Tibial nerve (tissue), 4 donors: ENCODE measurements at regions not wholly inside any gene's neighbourhood (a gene's known extent, or its start where the extent isn't known, plus 50 kb on each side); places are given as distances from the start of the nearest gene placed in this dataset.

Source experiments
- DNase-seq, 2 donors: peaks; one replicate each; pipeline ENCODE4 v3.0.0-alpha.2; 2019; ENCODE audit warnings: low spot score in 2 of 2
- H3K27ac ChIP-seq, 4 donors: fragments of 200-600 bp; sonication (generic) in 3 of 4; one replicate each; pipeline ENCODE4 v1.5.1; 2017 to 2019; ENCODE audit warnings: mild to moderate bottlenecking in 1 of 4
- H3K27me3 ChIP-seq, 2 donors: fragments of 200-600 bp; sonication (generic) in 1 of 2; one replicate each; pipeline versions ENCODE4 v1.5.1 to v1.6.0; 2017 to 2019
- H3K36me3 ChIP-seq, 3 donors: fragments of 200-600 bp; sonication (generic); one replicate each; pipeline ENCODE4 v1.5.1; 2018 to 2019
- H3K4me1 ChIP-seq, 4 donors: fragments of 200-600 bp; sonication (generic) in 3 of 4; one replicate each; pipeline ENCODE4 v1.5.1; 2017 to 2019
- H3K4me3 ChIP-seq, 4 donors: fragments of 200-600 bp; sonication (generic) in 3 of 4; one replicate each; pipeline ENCODE4 v1.5.1; 2017 to 2019; ENCODE audit warnings: mild to moderate bottlenecking in 1 of 4, moderate library complexity in 1 of 4
- H3K9me3 ChIP-seq, 4 donors: fragments of 200-600 bp; sonication (generic) in 3 of 4; one replicate each; pipeline ENCODE4 v1.5.1; 2017 to 2019
- CTCF ChIP-seq, 5 experiments: fragments of 200-600 bp in 3 of 5; fragments of 450-650 bp in 2 of 5; sonication (generic) in 3 of 5; IDR thresholded peaks; one replicate each; pipeline ENCODE4 v1.5.1; 2016 to 2019; ENCODE audit warnings: antibody characterized with exemption in 5 of 5, mild to moderate bottlenecking in 3 of 5, moderate library complexity in 2 of 5
- EP300 ChIP-seq, 2 donors: sonication (generic); formaldehyde crosslinking; IDR thresholded peaks; one replicate each; pipeline ENCODE4 v1.6.1; 2017; ENCODE audit warnings: antibody characterized with exemption in 2 of 2, mild to moderate bottlenecking in 1 of 2
- POLR2A ChIP-seq, 2 donors: fragments of 450-650 bp; IDR thresholded peaks; one replicate each; pipeline ENCODE4 v1.6.1; 2017; ENCODE audit warnings: antibody characterized with exemption in 2 of 2, mild to moderate bottlenecking in 2 of 2, moderate library complexity in 2 of 2
- WGBS, 2 donors: methylation state at CpG; one replicate each; pipeline ENCODE4 v1.1.5; 2018; 5-methylcytosine and 5-hydroxymethylcytosine counted together

DNA sequence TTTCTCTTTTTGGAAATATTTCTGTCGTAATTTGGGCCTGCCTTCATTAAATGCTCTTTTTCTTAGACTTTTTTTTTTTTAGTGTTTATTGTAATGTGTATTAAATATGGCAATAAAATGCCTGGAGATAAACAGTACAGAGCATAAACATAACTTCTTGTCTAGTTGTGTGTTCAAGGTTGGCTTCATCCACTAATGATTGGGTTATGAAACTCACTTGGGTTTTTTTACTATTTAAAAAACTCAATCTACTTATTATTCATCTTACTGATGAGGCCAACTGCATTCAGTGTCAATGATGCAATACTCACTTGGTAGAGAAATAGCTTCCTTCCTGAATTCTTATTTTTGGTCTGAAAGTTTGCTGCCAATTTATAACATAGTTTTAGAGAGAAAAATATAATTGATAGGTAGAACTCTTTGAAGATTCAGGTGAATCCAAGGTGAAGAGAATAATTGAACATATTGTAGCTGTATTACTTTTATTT lies 144.2 kb upstream of the NABP1 start:
- TF ChIP-seq EP300 (IDR thresholded peaks at IDR 0.05) (no peak), POLR2A (IDR thresholded peaks at IDR 0.05) (no peak), CTCF (IDR thresholded peaks at IDR 0.05) (no peak)
- no peaks in the 10 kb centered on the region for H3K9me3 ChIP-seq
- WGBS, 2 donors = 71 to 77% methylated on average over 1 of the region's 1 CpG
- H3K27me3 ChIP-seq = no peaks in the 10 kb centered on the region
- H3K27ac ChIP-seq = no peak overlapping the region
- no peaks in the 10 kb centered on the region for H3K36me3 ChIP-seq
- no peak overlapping the region for H3K4me3 ChIP-seq
- no peaks in the 10 kb centered on the region for H3K4me1 ChIP-seq
- no peak for DNase-seq

- Histone ChIP-seq H3K9me3 (no peaks in the 10 kb centered on the region), H3K27me3 (no peaks in the 10 kb centered on the region)
- 90 to 92% methylated on average over 4 of the region's 4 CpGs for WGBS, 2 donors
Observed at GRCh38 chr2:191537921-191538320, 140.0 kb upstream of the NABP1 start.

DNA sequence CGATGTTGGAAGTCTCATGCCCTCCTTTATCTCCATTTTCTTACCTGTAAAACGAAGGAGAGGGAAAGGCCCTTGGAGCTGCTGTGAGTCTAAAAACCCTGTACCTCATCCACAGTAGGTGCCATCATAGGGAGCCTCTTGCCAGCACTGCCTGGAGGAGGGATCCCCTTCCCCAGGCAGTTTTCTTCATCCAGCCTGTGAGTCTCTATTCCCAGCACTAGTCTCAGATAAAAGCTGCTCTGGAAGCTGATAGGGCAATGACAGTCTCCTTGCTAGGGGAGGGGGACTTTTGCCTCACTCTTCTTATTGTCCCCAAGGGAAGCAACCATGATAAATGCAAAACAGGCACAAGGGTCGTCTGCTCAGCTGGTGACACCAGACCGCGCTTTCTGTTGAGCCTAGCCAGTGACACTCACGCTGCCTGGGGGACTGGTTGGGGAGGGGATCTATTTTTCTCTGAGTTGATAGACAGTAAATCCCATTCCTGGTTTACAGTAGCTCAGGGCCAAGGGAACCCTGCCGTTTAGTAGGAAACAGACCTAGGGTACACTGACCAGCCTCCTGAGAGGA lies 139.5 kb upstream of the NABP1 start:
- H3K9me3 ChIP-seq = no peaks in the 10 kb centered on the region
- TF ChIP-seq EP300 (IDR thresholded peaks at IDR 0.05) (no peak), CTCF (IDR thresholded peaks at IDR 0.05) (no peak), POLR2A (IDR thresholded peaks at IDR 0.05) (no peak)
- 58 to 69% methylated on average over 4 to 7 of the region's 7 CpGs for WGBS, 2 donors
- no peak overlapping the region for H3K27ac ChIP-seq
- no peaks in the 10 kb centered on the region for H3K4me1 ChIP-seq
- no peaks in the 10 kb centered on the region for H3K27me3 ChIP-seq
- no peaks in the 10 kb centered on the region for H3K36me3 ChIP-seq
- H3K4me3 ChIP-seq = no peak overlapping the region
- no peak for DNase-seq

More at GRCh38 chr2:191537921-191538320, 140.0 kb upstream of the NABP1 start:
- Histone ChIP-seq H3K27ac (no peak overlapping the region), H3K36me3 (no peaks in the 10 kb centered on the region), H3K4me3 (no peak overlapping the region), H3K4me1 (no peaks in the 10 kb centered on the region)
- no peak for DNase-seq
- TF ChIP-seq CTCF (IDR thresholded peaks at IDR 0.05) = no peak
- TF ChIP-seq POLR2A (IDR thresholded peaks at IDR 0.05) = no peak
- TF ChIP-seq EP300 (IDR thresholded peaks at IDR 0.05) = no peak

GRCh38 chr2:191539068-191539467 lies 138.9 kb upstream of the NABP1 start:
- no peak overlapping the region for H3K4me3 ChIP-seq
- TF ChIP-seq POLR2A (IDR thresholded peaks at IDR 0.05) = no peak
- TF ChIP-seq CTCF (IDR thresholded peaks at IDR 0.05) = peak in 3 of 5 experiments; percentile 16 to 38 (median 32)
- H3K9me3 ChIP-seq = no peaks in the 10 kb centered on the region
- WGBS, 2 donors = 15 to 20% methylated on average over 2 of the region's 2 CpGs
- no peaks in the 10 kb centered on the region for H3K4me1 ChIP-seq
- no peaks in the 10 kb centered on the region for H3K36me3 ChIP-seq
- no peaks in the 10 kb centered on the region for H3K27me3 ChIP-seq
- DNase-seq = no peak
- no peak overlapping the region for H3K27ac ChIP-seq

DNA sequence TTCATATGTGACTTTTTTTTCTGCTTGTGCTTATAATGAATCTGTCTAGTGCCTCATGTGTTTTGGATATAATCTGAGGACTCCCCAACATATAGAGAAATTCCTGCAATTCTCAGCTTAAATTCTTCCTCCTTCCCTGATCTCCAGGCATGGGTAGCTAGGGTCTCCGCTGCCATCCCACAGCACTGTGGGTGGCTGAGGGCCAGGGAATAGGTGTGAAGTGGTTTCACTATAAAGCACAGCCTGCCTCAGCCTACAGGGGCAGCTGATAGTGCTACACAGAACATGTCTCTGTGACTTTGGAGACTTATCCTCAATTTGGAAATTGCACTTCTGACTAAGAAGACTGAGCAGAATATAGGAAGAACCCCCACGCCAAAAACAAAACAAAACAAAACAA lies 137.3 kb upstream of the NABP1 start:
- no peaks in the 10 kb centered on the region for H3K4me1 ChIP-seq
- 82 to 94% methylated on average over 2 of the region's 2 CpGs for WGBS, 2 donors

More for the DNA sequence above, 137.3 kb upstream of the NABP1 start:
- Histone ChIP-seq H3K36me3 (no peaks in the 10 kb centered on the region), H3K4me3 (no peak overlapping the region), H3K9me3 (peaks cover 0 to 4% (median 0%) of the 10 kb centered on the region in 4 donors), H3K27ac (no peak overlapping the region), H3K27me3 (no peaks in the 10 kb centered on the region)
- DNase-seq = no peak
- TF ChIP-seq POLR2A (IDR thresholded peaks at IDR 0.05) (no peak), EP300 (IDR thresholded peaks at IDR 0.05) (no peak), CTCF (IDR thresholded peaks at IDR 0.05) (no peak)
